Stomach (tissue), 8 donors: ENCODE measurements at regions not wholly inside any gene's neighbourhood (a gene's known extent, or its start where the extent isn't known, plus 50 kb on each side); places are given as distances from the start of the nearest gene placed in this dataset.

Source experiments
- DNase-seq, 2 donors: peaks; one replicate each; pipeline versions ENCODE4 v3.0.0 to v3.0.0-alpha.2; 2013 to 2019
- H3K27ac ChIP-seq, 5 donors: fragments of 200-600 bp in 4 of 5; sonication (generic) in 4 of 5; one replicate each; pipeline ENCODE4 v1.5.1; 2013 to 2019; ENCODE audit warnings: mild to moderate bottlenecking in 1 of 5, moderate library complexity in 1 of 5
- H3K27me3 ChIP-seq, 3 donors: fragments of 200-600 bp; sonication (generic); one replicate each; pipeline ENCODE4 v1.5.1; 2017 to 2019; ENCODE audit warnings: mixed run types in 1 of 3
- H3K36me3 ChIP-seq, 4 donors: fragments of 200-600 bp; sonication (generic); 1 replicate in 3 of 4; 2 replicates in 1 of 4; pipeline ENCODE4 v1.5.1; 2016 to 2019
- H3K4me1 ChIP-seq, 4 donors: fragments of 200-600 bp; sonication (generic); one replicate each; pipeline ENCODE4 v1.5.1; 2016 to 2019
- H3K4me3 ChIP-seq, 4 donors: fragments of 200-600 bp; sonication (generic) in 3 of 4; one replicate each; pipeline ENCODE4 v1.5.1; 2016 to 2019; ENCODE audit warnings: mild to moderate bottlenecking in 1 of 4
- H3K9me3 ChIP-seq, 4 donors: fragments of 200-600 bp; sonication (generic); one replicate each; pipeline ENCODE4 v1.5.1; 2016 to 2019
- CTCF ChIP-seq, 7 experiments: fragments of 450-650 bp in 4 of 7; fragments of 200-600 bp in 3 of 7; sonication (generic) in 3 of 7; IDR thresholded peaks; one replicate each; pipeline ENCODE4 v1.5.1; 2016 to 2019; ENCODE audit warnings: antibody characterized with exemption in 7 of 7, control low read depth in 2 of 7, mild to moderate bottlenecking in 1 of 7
- EP300 ChIP-seq: sonication (generic); formaldehyde crosslinking; IDR thresholded peaks from one replicate; pipeline ENCODE4 v1.6.1; 2017; ENCODE audit warnings: antibody characterized with exemption
- POLR2A ChIP-seq, 4 donors: fragments of 450-650 bp; IDR thresholded peaks; one replicate each; pipeline ENCODE4 v1.6.1; 2016; ENCODE audit warnings: antibody characterized with exemption in 4 of 4, control low read depth in 2 of 4, mild to moderate bottlenecking in 1 of 4, moderate library complexity in 1 of 4
- POLR2AphosphoS5 ChIP-seq, 3 donors: sonication (generic); formaldehyde crosslinking; IDR thresholded peaks; one replicate each; pipeline ENCODE4 v1.6.1; 2016; ENCODE audit warnings: antibody characterized with exemption in 3 of 3
- WGBS, 5 donors: extraction: QIAGEN DNeasy Blood & Tissue Kit in 3 of 5; methylation state at CpG; one replicate each; pipeline versions ENCODE4 v1.1.5 to v1.1.7; 2013 to 2018; 5-methylcytosine and 5-hydroxymethylcytosine counted together
- intact Hi-C: fragments of 100-400 bp; cut with DNase I; formaldehyde crosslinking; loops from one replicate; pipeline ENCODE4 v1.15.1; 2023; ENCODE audit warnings: low total_unique reads
- donor health status: healthy with polysubstance abuse.
- donor health status: Bipolar disorder and iron deficiency.
- donor health status: healthy.

GRCh38 chr3:83251490-83251889, 1490.0 kb upstream of the GBE1 start:
- no peak overlapping the region for H3K27ac ChIP-seq
- H3K4me1 ChIP-seq: no peaks in the 10 kb centered on the region
- 87 to 98% (median 94%) methylated on average over 5 of the region's 5 CpGs for WGBS, 5 donors
- no peak overlapping the region for H3K4me3 ChIP-seq
- intact Hi-C loops: no loop called here
- TF ChIP-seq POLR2A (IDR thresholded peaks at IDR 0.05) (no peak), CTCF (IDR thresholded peaks at IDR 0.05) (no peak), POLR2AphosphoS5 (IDR thresholded peaks at IDR 0.05) (no peak), EP300 (no peak)
- H3K36me3 ChIP-seq: no peaks in the 10 kb centered on the region
- DNase-seq: no peak
- H3K27me3 ChIP-seq: no peaks in the 10 kb centered on the region
- H3K9me3 ChIP-seq: peaks cover 0 to 16% (median 0%) of the 10 kb centered on the region in 4 donors

GRCh38 chr3:83250613-83251012, 1489.2 kb upstream of the GBE1 start:
- Histone ChIP-seq H3K4me3 (no peak overlapping the region), H3K9me3 (peaks cover 0 to 16% (median 0%) of the 10 kb centered on the region in 4 donors), H3K27me3 (no peaks in the 10 kb centered on the region), H3K27ac (no peak overlapping the region), H3K4me1 (no peaks in the 10 kb centered on the region), H3K36me3 (no peaks in the 10 kb centered on the region)
- WGBS, 5 donors: 76 to 85% (median 80%) methylated on average over 1 of the region's 1 CpG
- TF ChIP-seq CTCF (IDR thresholded peaks at IDR 0.05) (no peak), POLR2A (IDR thresholded peaks at IDR 0.05) (no peak), POLR2AphosphoS5 (IDR thresholded peaks at IDR 0.05) (no peak), EP300 (no peak)
- intact Hi-C loops: no loop called here
- DNase-seq: no peak

GRCh38 chr3:83248454-83248853, 1487.0 kb upstream of the GBE1 start:
- Histone ChIP-seq H3K27ac (no peak overlapping the region), H3K36me3 (no peaks in the 10 kb centered on the region), H3K4me1 (no peaks in the 10 kb centered on the region), H3K27me3 (no peaks in the 10 kb centered on the region), H3K9me3 (peaks cover 0 to 28% (median 3%) of the 10 kb centered on the region in 4 donors), H3K4me3 (no peak overlapping the region)
- intact Hi-C loops: no loop called here
- no peak for TF ChIP-seq EP300
- no peak for TF ChIP-seq POLR2A (IDR thresholded peaks at IDR 0.05)
- no peak for TF ChIP-seq POLR2AphosphoS5 (IDR thresholded peaks at IDR 0.05)
- no peak for TF ChIP-seq CTCF (IDR thresholded peaks at IDR 0.05)
- no peak for DNase-seq
- WGBS, 5 donors: 52 to 72% (median 63%) methylated on average over 3 of the region's 3 CpGs

GRCh38 chr3:83235180-83235814, 1473.9 kb upstream of the GBE1 start:
- no peaks in the 10 kb centered on the region for H3K27me3 ChIP-seq
- no peaks in the 10 kb centered on the region for H3K4me1 ChIP-seq
- no peak overlapping the region for H3K27ac ChIP-seq
- TF ChIP-seq POLR2AphosphoS5 (IDR thresholded peaks at IDR 0.05) (no peak), CTCF (IDR thresholded peaks at IDR 0.05) (no peak), POLR2A (IDR thresholded peaks at IDR 0.05) (no peak), EP300 (no peak)
- H3K9me3 ChIP-seq: no peaks in the 10 kb centered on the region
- WGBS, 5 donors: 47 to 74% (median 64%) methylated on average over 4 of the region's 4 CpGs
- H3K36me3 ChIP-seq: no peaks in the 10 kb centered on the region
- intact Hi-C loops: no loop called here
- H3K4me3 ChIP-seq: no peak overlapping the region
- DNase-seq: no peak
